Stimulated activated effector memory CD8-positive, alpha-beta T cell treated with anti-CD3 and anti-CD28 coated beads, Interleukin-12 subunit alpha, Interleukin-12 subunit beta, amount 100 ng/mL, for 72 hours (primary cell): ENCODE measurements at regions not wholly inside any gene's neighbourhood (a gene's known extent, or its start where the extent isn't known, plus 50 kb on each side); places are given as distances from the start of the nearest gene placed in this dataset.
A peak's percentile ranks its signal among the peaks of the same experiment; 100 is the strongest.

Experiments
- ATAC-seq: fragments of 150-1000 bp; cut with Tn5 transposase; 2 replicates; pipeline ENCODE4 v1.10.0; 2021
- DNase-seq, 2 donors: peaks; one replicate each; pipeline ENCODE4 v3.0.0; 2021 to 2022; ENCODE audit warnings: low spot score in 2 of 2
- H3K27ac Mint-ChIP-seq: one replicate; pipeline ENCODE4 v1.8.0; 2022; ENCODE audit warnings: mild to moderate bottlenecking, mixed read lengths
- H3K36me3 Mint-ChIP-seq: one replicate; pipeline ENCODE4 v1.8.0; 2022; ENCODE audit warnings: mild to moderate bottlenecking, mixed read lengths
- H3K4me1 Mint-ChIP-seq: one replicate; pipeline ENCODE4 v1.8.0; 2022; ENCODE audit warnings: mixed read lengths
- H3K4me3 Mint-ChIP-seq: one replicate; pipeline ENCODE4 v1.8.0; 2022; ENCODE audit warnings: mild to moderate bottlenecking, mixed read lengths
- H3K9me3 Mint-ChIP-seq: one replicate; pipeline ENCODE4 v1.8.0; 2022; ENCODE audit warnings: mixed read lengths

DNA sequence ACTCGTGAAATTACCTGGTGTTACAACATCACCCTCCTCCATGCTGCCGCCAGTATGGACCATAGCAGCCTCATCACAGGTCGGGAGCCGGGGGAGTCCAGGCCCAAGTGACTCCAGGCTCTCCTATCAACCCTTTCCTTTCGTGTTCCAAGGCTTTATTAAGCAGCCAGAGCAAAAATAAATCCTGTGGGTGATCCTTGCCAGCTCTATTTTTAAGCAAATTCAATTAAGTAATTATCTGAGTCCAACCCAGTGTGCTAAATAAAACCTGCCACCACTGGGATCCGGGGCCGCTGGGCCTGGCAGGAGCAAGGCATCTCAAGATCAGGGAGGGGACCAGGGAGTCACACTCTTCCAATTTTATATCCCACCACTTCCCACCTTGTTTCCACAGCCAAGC is 80.7 kb upstream of the PRPS1 start:
- H3K36me3 Mint-ChIP-seq = no peaks in the 10 kb centered on the region
- no peak overlapping the region for H3K4me3 Mint-ChIP-seq
- H3K4me1 Mint-ChIP-seq = peaks cover 12% of the 10 kb centered on the region
- ATAC-seq = no peak
- H3K27ac Mint-ChIP-seq = no peak overlapping the region
- DNase-seq = no peak
- no peaks in the 10 kb centered on the region for H3K9me3 Mint-ChIP-seq

DNA sequence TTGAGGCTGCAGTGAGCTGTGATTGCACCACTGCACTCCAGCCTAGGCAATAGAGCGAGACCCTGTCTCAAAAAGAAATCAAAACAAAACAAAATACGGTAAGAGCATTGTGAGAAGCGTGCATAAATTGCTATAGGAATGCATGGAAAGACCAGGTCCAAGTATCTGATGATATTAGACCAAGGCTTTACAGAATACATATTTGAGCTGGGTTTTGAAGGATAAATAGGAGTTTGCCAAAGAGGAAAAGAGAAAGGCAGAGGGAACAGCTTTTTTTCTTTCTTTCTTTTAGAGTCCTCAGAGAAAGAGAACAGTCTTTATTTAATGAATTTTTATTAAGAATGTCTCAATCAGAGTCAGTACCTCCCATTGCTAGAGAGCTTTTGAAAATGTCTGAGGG is 79.5 kb upstream of the PRPS1 start:
- Mint-ChIP-seq H3K4me1 (peaks cover 12% of the 10 kb centered on the region), H3K4me3 (no peak overlapping the region), H3K9me3 (no peaks in the 10 kb centered on the region), H3K27ac (peak overlapping the region; percentile 70), H3K36me3 (no peaks in the 10 kb centered on the region)
- DNase-seq (no peak), ATAC-seq (no peak)

DNA sequence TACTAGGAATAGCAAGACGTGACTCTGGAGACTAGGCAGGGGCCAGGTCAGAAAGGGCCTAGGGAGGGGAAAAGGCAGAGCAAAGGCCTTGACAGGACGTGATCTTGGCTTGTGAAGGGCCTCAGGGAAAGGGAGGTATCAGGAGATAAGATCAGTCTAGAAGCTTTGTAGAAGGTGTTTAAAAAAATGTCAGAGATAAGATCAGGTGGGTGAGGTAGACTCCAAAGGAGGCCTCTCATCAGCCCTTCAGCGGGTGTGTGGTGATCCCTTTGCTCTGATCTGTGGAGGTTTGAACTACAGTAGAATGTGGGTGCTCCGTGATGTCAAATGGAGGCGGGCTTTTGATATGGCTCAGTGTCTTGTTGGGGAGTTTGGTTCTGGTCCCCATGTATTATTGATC is 78.8 kb upstream of the PRPS1 start:
- no peak overlapping the region for H3K4me3 Mint-ChIP-seq

DNA sequence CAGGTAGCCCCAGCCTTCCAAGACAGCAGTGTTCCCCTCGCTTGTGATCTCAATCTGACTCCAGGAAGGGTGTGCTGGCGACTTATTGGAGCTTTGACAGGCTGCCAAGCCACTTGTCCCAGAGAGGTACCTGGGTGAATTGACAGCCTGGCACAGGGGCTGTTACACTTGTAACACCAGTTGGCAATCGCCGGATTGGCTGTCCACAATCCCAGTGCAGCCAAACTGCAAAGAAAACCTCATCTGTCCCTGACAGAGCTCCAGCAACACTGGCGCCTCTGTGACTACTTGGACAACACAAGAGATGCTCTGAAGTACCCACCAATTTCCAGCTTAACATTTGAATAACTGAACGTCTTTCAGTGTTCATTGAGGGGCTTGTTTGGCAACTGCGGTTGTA is 76.8 kb upstream of the PRPS1 start:
- no peak for DNase-seq
- no peak overlapping the region for H3K27ac Mint-ChIP-seq
- H3K9me3 Mint-ChIP-seq = no peaks in the 10 kb centered on the region
- no peak overlapping the region for H3K4me3 Mint-ChIP-seq
- no peak for ATAC-seq
- peaks cover 12% of the 10 kb centered on the region for H3K4me1 Mint-ChIP-seq
- no peaks in the 10 kb centered on the region for H3K36me3 Mint-ChIP-seq

More for the DNA sequence above, 78.8 kb upstream of the PRPS1 start:
- H3K4me1 Mint-ChIP-seq = peaks cover 12% of the 10 kb centered on the region
- DNase-seq = no peak
- no peaks in the 10 kb centered on the region for H3K36me3 Mint-ChIP-seq
- no peaks in the 10 kb centered on the region for H3K9me3 Mint-ChIP-seq
- H3K27ac Mint-ChIP-seq = peak overlapping the region; percentile 70
- ATAC-seq = no peak

DNA sequence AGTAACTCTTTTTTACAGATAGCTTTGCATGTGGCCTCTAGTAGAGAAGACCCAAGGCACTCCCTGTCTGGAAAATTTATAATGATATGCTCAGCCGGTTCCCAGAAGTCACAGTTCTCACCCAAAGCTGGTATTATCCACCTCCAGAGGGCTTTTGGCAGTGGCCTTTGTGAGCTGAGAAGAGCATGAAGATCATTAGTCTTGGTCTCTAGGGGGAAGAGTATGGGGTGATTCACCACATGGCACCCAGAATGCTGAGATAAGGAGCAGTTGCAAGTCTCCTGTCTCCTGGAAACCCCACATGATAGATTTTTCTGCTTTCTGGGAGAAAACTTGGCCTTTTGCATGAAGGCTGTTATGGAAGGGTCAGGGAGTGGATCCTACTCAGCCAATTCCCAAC is 75.4 kb upstream of the PRPS1 start:
- DNase-seq = no peak
- H3K9me3 Mint-ChIP-seq = no peaks in the 10 kb centered on the region
- peaks cover 21% of the 10 kb centered on the region for H3K4me1 Mint-ChIP-seq
- H3K4me3 Mint-ChIP-seq = no peak overlapping the region
- no peaks in the 10 kb centered on the region for H3K36me3 Mint-ChIP-seq
- no peak overlapping the region for H3K27ac Mint-ChIP-seq
- ATAC-seq = no peak

DNA sequence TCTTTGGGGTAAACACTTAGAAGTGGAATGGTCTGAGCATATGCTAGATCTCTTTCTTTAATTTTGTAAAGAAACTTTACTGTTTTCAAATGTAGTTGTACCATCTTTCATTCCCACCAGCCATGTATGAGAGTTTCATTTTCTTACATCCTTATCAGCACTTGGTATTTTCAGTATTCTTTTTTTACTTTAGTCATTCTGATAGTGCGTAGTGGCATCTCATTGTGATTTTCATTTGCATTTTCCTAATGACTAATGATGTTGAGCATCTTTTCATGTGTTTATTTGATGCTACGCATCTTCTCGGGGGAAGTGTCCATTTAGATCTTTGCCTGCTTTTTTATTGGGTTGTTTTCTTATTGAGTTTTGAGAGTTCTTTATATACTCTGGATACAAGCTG is 71.3 kb upstream of the PRPS1 start:
- Mint-ChIP-seq H3K4me1 (peaks cover 9% of the 10 kb centered on the region), H3K27ac (no peak overlapping the region), H3K9me3 (no peaks in the 10 kb centered on the region), H3K4me3 (no peak overlapping the region), H3K36me3 (no peaks in the 10 kb centered on the region)
- ATAC-seq = peak; percentile 60
- no peak for DNase-seq

DNA sequence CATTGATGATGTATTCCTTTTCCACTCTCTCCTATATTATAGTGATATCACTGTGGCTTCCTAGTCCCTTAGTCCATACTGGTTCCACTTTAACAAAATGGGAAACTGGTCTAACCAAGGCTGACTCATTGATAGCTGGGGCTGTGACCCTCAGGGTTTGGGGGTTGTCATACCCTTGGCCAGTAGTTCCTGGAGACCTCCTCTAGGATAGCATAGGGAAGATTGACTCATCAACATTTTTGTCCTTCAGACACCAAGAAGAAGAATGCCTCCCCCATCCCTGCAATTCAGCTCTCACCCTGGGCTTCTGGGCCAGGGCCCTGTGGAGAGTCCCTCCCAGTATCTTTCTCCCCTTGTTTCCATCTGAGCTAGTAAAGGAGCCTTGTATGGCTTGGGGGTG is 68.8 kb upstream of the PRPS1 start:
- ATAC-seq = no peak
- Mint-ChIP-seq H3K4me1 (peaks cover 9% of the 10 kb centered on the region), H3K27ac (no peak overlapping the region), H3K9me3 (no peaks in the 10 kb centered on the region), H3K36me3 (no peaks in the 10 kb centered on the region), H3K4me3 (no peak overlapping the region)
- no peak for DNase-seq

DNA sequence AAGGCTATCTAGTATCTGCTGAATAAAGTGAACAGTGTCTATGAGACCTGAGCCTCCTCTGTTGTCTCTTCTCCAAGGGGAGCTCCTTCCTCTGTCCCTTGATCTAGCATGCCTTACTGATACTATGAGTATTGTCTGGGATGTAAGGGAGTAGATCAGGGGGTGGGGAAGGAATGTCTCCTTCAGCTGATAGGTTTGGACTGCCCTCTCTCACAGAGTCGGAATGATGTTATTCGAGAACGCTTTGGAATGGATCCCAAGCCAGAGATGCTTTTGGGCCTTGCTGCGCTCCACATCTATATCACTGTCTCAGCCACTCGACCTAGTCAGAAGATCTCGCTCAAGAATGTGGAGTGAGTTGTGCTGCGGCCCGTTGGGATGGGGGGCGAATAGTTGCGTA is 68.3 kb upstream of the PRPS1 start:
- H3K36me3 Mint-ChIP-seq = no peaks in the 10 kb centered on the region

DNA sequence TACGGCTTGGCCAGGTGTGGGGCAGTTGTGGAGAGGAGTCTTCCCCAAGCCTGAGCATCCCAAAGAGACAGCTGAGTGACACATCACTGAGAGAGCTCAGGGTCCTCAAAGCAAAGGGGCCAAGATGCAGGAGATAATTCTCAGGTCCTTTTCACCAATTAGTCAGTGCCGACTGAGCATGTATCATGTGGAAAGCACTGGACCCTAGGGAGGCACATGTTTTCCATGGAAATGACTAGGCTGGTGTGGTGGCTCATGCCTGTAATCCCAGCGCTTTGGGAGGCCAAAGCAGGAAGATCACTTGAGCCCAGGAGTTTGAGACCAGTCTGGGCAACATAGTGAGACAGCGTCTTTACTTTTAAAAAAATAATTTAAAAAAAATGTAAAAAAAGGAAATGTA is 67.3 kb upstream of the PRPS1 start:
- Mint-ChIP-seq H3K36me3 (no peaks in the 10 kb centered on the region), H3K4me3 (no peak overlapping the region), H3K4me1 (peaks cover 9% of the 10 kb centered on the region), H3K27ac (no peak overlapping the region), H3K9me3 (no peaks in the 10 kb centered on the region)
- ATAC-seq (no peak), DNase-seq (no peak)

More for the DNA sequence above, 68.3 kb upstream of the PRPS1 start:
- ATAC-seq = no peak
- no peak for DNase-seq
- Mint-ChIP-seq H3K27ac (no peak overlapping the region), H3K4me3 (no peak overlapping the region), H3K9me3 (no peaks in the 10 kb centered on the region), H3K4me1 (peaks cover 9% of the 10 kb centered on the region)

DNA sequence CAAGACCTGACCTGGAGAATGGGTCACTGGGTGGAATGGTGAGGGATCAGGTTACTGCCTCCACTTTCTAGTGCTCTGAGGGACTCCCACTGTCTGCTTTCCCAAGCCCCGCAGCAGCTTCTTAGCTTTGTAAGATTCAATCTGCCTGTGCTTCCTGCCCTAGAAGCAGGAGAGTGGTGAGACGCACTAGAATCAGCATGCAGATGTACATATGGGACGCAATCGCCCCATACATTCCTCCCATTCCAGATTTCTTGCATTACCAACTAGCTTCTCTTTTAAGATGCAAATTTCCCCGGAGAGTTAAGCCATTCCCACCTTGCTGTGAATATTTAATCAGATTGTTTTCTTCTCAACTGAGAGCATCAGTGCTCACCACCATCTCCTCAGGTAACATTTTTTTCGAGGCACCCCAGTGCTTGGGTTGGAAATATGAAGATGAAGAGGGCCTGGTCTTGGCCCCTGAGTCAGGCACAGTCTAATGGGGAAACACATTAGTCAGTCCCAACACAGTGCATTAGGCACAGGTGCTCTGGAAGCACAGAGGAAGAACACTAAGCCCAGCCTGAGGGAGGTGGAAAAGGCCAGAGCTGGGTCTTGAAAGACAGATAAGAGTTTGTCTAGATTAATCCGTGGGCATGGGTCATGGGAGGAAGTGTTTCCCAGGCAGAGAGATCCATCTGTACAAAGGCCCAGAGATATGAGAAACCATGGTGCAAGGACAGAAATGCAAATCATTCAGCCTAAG is 66.7 kb upstream of the PRPS1 start:
- peak overlapping the region; percentile 30 for H3K27ac Mint-ChIP-seq
- no peaks in the 10 kb centered on the region for H3K36me3 Mint-ChIP-seq
- ATAC-seq (no peak), DNase-seq (no peak)
- no peak overlapping the region for H3K4me3 Mint-ChIP-seq
- no peaks in the 10 kb centered on the region for H3K9me3 Mint-ChIP-seq
- H3K4me1 Mint-ChIP-seq = peaks cover 8% of the 10 kb centered on the region

DNA sequence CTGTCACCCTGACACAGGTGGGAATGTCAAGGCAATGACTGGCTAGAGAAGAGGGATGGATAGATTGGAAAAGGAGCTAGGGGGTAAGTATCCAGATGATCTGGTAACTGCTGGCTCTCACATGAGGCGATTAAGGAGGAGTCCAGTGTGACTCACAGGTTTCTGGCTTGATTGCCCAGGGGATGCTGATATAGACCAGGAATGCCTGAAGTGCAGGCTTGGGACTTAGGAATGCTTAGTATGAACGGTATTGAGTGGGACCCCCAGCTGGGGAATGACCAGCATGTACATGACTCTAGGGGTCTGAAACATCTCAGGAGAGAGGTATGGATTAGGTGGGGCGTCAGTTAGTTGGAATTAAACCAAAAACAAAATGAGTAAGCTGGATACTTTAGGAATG is 65.8 kb upstream of the PRPS1 start:
- Mint-ChIP-seq H3K4me1 (no peaks in the 10 kb centered on the region), H3K27ac (peak overlapping the region; percentile 30), H3K4me3 (no peak overlapping the region), H3K9me3 (no peaks in the 10 kb centered on the region), H3K36me3 (no peaks in the 10 kb centered on the region)
- DNase-seq (no peak), ATAC-seq (no peak)

DNA sequence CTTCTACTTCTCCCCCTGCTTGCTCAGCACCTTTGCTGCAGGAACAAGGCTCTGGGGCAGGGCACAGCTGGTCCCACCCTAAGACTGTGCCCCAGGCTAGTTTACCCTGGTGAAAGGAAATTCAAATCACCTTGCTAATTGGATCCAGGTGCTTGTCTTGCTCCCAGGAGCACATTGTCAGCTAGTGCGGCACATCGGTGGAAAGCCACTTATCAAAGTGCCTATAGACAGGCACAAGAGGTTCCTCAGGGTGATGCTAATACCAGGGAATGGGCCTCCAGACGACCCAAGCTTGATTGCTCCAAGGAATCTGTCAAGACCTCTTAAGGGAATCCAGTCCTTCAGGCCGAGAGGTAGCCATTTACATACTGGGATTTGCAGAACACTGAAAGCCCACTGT is 64.5 kb upstream of the PRPS1 start:
- H3K4me3 Mint-ChIP-seq = no peak overlapping the region
- no peaks in the 10 kb centered on the region for H3K4me1 Mint-ChIP-seq
- no peaks in the 10 kb centered on the region for H3K9me3 Mint-ChIP-seq
- DNase-seq (no peak), ATAC-seq (no peak)
- no peak overlapping the region for H3K27ac Mint-ChIP-seq
- H3K36me3 Mint-ChIP-seq = no peaks in the 10 kb centered on the region

DNA sequence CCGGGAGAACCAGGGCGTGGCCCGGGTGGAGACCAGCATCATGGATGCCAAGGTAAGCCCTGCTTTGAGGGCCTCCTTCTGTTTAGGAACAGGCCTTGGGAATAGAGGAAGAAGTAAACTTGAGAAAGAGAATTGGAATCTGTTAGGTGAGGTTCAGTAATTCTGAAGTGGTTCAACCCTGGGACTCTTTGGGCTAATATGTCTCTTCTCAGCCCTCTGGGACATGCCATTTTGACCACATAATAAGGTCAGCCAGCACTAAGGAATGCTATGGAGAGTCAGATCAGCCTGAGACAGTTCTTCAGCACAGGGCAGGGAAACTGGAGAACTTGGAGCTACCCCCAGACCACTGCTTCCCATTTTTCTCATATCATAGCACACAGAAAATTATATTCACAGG is 63.3 kb upstream of the PRPS1 start:
- ATAC-seq = no peak
- H3K27ac Mint-ChIP-seq = no peak overlapping the region

DNA sequence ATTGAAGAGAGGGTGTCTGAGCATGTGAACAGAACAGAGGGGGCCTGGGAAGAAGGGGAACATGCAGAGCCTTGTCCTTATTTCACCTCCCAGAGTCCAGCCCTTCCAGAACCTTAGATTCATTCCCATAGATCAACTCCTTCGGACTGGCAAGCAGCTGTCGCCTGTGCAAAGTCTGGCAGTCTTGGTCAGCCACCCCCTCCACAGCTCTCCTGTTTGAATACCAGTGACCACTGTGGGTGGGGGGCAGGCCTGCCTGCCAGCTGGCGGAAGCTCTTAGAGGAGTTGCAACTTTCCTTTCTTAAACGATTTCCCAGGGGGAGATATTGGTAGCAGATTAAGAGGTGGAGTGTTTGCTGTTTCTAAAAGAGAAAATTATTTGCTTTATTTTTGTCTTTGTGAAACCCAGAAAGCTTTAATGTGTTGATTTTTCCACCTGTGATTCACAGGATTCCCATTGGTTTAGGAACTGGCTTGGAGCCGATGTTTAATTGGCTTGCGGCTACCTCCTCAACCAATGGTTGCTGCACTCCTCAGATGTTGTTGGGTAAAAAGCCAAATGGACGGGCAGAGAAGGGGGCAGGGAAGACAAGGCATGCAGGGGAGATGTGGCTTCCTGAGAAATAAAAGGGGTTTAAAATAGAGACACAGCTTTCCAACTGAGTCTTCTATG is 62.2 kb upstream of the PRPS1 start:
- Mint-ChIP-seq H3K36me3 (no peaks in the 10 kb centered on the region), H3K4me1 (no peaks in the 10 kb centered on the region), H3K9me3 (no peaks in the 10 kb centered on the region), H3K27ac (no peak overlapping the region), H3K4me3 (no peak overlapping the region)
- ATAC-seq = no peak
- no peak for DNase-seq

More for the DNA sequence above, 63.3 kb upstream of the PRPS1 start:
- no peak for DNase-seq
- Mint-ChIP-seq H3K4me3 (no peak overlapping the region), H3K9me3 (no peaks in the 10 kb centered on the region), H3K36me3 (no peaks in the 10 kb centered on the region), H3K4me1 (no peaks in the 10 kb centered on the region)

DNA sequence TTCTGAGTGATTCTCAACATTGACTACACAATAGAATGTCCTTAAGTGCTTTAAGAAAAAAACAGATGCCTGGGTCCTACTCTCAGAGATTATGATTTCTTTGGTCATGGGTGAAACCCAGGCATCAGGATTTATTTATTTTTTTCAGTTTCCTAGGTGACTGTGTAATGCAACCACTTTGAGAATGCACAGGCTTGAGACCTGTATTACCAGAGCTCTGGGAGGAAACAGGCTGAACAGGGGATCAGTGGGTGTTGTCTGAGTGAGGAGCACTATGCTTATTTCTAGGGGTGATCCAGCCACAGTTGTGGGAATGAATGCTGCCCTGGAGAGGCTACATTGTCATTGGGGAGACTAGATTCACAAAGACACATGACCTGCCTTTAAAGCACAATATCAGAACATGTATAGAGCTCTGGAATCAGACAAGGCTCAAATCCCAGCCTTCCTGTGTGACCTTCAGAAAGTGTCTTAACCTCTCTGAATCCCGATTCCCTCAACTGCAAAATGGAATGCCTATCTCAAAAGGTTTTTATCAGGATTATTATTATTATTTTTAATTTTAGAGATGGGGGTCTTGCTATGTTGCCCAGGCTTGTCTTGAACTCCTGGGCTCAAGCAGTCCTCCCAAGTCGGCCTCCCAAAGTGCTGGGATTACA is 61.6 kb upstream of the PRPS1 start:
- ATAC-seq (no peak), DNase-seq (no peak)
- Mint-ChIP-seq H3K4me1 (no peaks in the 10 kb centered on the region), H3K9me3 (no peaks in the 10 kb centered on the region), H3K36me3 (no peaks in the 10 kb centered on the region), H3K4me3 (no peak overlapping the region), H3K27ac (no peak overlapping the region)

DNA sequence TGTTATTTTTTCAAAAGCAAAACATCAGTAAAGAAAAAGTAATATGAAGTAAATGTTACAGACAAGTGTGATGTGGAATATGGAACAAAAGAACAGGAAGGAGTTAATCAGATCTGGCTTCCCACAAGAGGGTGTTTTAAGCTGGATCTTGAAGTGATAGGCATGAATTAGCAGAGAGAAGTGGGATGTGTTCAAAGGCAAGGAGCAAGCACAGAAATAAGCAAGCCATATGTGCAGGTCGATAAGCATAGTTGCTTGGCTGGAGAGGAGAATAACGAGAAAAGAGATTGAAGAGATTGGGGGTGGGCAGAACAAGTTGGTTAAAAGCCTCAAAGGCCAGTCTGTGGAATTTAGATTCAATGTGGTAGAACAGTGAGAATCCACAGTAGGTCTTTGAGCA is 60.9 kb upstream of the PRPS1 start:
- no peaks in the 10 kb centered on the region for H3K9me3 Mint-ChIP-seq
- no peak for ATAC-seq
- no peak overlapping the region for H3K4me3 Mint-ChIP-seq
- peaks cover 4% of the 10 kb centered on the region for H3K4me1 Mint-ChIP-seq
- no peak overlapping the region for H3K27ac Mint-ChIP-seq
- DNase-seq = no peak
- no peaks in the 10 kb centered on the region for H3K36me3 Mint-ChIP-seq
